Osteocyte (in vitro differentiated cells): ENCODE measurements at regions not wholly inside any gene's neighbourhood (a gene's known extent, or its start where the extent isn't known, plus 50 kb on each side); places are given as distances from the start of the nearest gene placed in this dataset.

Source experiments
- DNase-seq: peaks from one replicate; pipeline ENCODE4 v3.0.0; 2021; ENCODE audit warnings: mixed read lengths; ENCODE audit not compliant: unreplicated experiment; ENCODE audit errors: extremely low spot score
- H3K27ac Mint-ChIP-seq: one replicate; pipeline ENCODE4 v1.8.0; 2021; ENCODE audit warnings: mild to moderate bottlenecking, mixed read lengths; ENCODE audit not compliant: unreplicated experiment
- H3K27me3 Mint-ChIP-seq: one replicate; pipeline ENCODE4 v1.8.0; 2021; ENCODE audit warnings: mixed read lengths; ENCODE audit not compliant: unreplicated experiment
- H3K36me3 Mint-ChIP-seq: one replicate; pipeline ENCODE4 v1.8.0; 2021; ENCODE audit warnings: mixed read lengths; ENCODE audit not compliant: unreplicated experiment
- H3K4me1 Mint-ChIP-seq: one replicate; pipeline ENCODE4 v1.8.0; 2021; ENCODE audit warnings: mixed read lengths; ENCODE audit not compliant: unreplicated experiment
- H3K4me3 Mint-ChIP-seq: one replicate; pipeline ENCODE4 v1.8.0; 2021; ENCODE audit warnings: mild to moderate bottlenecking, moderate library complexity, mixed read lengths; ENCODE audit not compliant: unreplicated experiment
- H3K9me3 Mint-ChIP-seq: one replicate; pipeline ENCODE4 v1.8.0; 2021; ENCODE audit warnings: mixed read lengths; ENCODE audit not compliant: unreplicated experiment
- TF ChIP-seq, protein P1 (sequence below): fragments of 200-600 bp; sonication (generic); IDR thresholded peaks from 2 replicates; pipeline ENCODE4 v1.5.0; 2021; ENCODE audit warnings: antibody characterized with exemption, mild to moderate bottlenecking, moderate library complexity

DNA sequence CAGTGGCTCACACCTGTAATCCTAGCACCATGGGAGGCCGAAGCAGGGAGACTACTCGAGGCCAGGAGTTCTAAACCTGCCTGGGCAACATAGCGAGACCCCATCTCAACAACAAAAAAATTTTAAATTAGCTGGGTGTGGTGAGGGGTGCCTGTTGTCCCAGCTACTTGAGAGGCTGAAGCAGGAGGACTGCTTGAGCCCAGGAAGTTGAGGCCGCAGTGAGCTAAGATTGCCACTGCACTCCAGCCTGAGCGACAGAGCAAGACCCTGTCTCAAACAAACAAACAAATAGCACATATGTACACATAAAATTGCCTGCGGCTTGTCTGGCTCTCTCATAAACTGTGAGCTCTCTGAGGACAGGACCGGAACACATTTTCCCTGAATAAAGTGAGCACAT, 106.3 kb downstream of the BANF2 start:
- H3K27me3 Mint-ChIP-seq, result no peaks in the 10 kb centered on the region
- peak overlapping the region; percentile 27 for H3K27ac Mint-ChIP-seq
- H3K9me3 Mint-ChIP-seq, result no peaks in the 10 kb centered on the region
- H3K36me3 Mint-ChIP-seq, result no peaks in the 10 kb centered on the region
- TF ChIP-seq, protein P1, sequence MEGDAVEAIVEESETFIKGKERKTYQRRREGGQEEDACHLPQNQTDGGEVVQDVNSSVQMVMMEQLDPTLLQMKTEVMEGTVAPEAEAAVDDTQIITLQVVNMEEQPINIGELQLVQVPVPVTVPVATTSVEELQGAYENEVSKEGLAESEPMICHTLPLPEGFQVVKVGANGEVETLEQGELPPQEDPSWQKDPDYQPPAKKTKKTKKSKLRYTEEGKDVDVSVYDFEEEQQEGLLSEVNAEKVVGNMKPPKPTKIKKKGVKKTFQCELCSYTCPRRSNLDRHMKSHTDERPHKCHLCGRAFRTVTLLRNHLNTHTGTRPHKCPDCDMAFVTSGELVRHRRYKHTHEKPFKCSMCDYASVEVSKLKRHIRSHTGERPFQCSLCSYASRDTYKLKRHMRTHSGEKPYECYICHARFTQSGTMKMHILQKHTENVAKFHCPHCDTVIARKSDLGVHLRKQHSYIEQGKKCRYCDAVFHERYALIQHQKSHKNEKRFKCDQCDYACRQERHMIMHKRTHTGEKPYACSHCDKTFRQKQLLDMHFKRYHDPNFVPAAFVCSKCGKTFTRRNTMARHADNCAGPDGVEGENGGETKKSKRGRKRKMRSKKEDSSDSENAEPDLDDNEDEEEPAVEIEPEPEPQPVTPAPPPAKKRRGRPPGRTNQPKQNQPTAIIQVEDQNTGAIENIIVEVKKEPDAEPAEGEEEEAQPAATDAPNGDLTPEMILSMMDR, result no peak
- peaks cover 40% of the 10 kb centered on the region for H3K4me1 Mint-ChIP-seq
- no peak overlapping the region for H3K4me3 Mint-ChIP-seq
- DNase-seq, result no peak

DNA sequence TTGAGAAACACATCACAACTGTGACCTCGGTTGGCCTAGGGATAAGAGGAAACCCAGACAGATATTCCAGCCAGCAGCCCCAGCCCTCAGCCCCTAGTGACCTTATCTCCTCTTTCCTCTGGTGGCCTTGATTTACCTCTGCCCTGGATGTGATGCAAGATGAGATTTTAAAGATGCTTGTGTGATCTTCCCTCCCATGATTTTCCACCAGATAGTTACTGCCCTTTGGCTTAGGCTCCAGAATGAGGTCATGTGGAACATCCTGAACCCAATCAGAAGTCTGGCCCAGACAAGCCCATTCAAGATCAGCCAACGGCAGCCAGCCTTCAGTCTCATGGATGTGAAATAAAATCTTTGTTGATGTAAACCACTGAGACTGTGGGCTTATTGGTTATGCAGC, 104.0 kb downstream of the BANF2 start:
- H3K9me3 Mint-ChIP-seq, result peaks cover 3% of the 10 kb centered on the region
- H3K4me1 Mint-ChIP-seq, result peaks cover 25% of the 10 kb centered on the region
- H3K27ac Mint-ChIP-seq, result no peak overlapping the region
- no peak for DNase-seq
- TF ChIP-seq, protein P1, result no peak
- no peaks in the 10 kb centered on the region for H3K36me3 Mint-ChIP-seq
- no peak overlapping the region for H3K4me3 Mint-ChIP-seq
- H3K27me3 Mint-ChIP-seq, result peaks cover 4% of the 10 kb centered on the region

DNA sequence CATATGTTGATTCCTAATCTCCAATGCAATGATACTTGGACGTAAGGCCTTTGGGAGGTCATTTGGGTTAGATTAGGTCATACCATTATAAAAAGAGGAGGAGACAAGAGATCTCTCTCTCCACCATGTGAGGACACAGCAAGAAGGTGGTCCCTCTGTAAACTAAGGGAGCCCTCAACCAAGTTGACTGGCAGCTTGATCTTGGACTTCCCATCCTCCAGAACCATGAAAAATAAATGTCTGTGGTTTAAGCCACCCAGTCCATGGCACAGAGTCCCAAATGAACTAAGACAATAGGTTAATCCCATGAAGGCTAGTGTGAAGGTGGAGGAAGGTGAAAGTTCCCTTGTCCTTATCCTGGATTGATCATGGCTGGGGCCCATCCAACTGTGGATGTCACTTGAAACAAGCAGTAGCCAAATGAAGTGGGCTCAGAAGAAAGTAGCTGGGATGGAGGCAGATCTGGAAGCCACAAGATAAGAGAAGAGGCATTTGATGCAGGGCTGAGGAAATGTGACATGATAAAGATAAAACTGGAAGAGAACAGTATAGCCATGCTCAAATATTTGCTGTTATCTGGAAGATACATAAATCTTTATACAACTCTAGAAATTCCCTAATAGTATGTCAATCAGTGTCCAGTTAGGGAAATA, 99.9 kb downstream of the BANF2 start:
- TF ChIP-seq, protein P1, result no peak
- Mint-ChIP-seq H3K4me3 (no peak overlapping the region), H3K27ac (no peak overlapping the region), H3K4me1 (peaks cover 3% of the 10 kb centered on the region), H3K9me3 (peaks cover 3% of the 10 kb centered on the region), H3K27me3 (peaks cover 4% of the 10 kb centered on the region), H3K36me3 (no peaks in the 10 kb centered on the region)
- DNase-seq, result no peak

DNA sequence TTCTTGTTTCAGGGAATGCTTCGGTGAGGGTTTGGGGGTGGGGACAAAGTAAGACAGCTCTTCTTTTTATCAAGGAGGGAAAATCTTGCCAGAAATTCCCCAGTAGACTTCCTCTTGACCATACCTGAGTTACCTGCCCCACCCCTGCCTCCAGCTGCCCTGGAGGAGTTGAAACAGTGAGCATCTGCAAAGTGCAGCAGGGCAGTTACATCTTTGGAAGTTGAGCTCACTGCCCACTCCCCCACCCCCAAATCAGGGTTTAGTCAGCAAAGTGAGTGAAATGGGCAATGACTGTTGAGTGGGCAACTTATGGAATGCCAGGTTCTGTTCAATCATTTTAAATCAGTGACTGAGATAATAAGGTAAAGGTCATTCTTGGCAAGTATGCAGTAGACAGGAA, 98.8 kb downstream of the BANF2 start:
- H3K27me3 Mint-ChIP-seq, result peaks cover 4% of the 10 kb centered on the region
- no peaks in the 10 kb centered on the region for H3K36me3 Mint-ChIP-seq
- TF ChIP-seq, protein P1, result no peak
- no peak for DNase-seq
- H3K4me1 Mint-ChIP-seq, result peaks cover 3% of the 10 kb centered on the region
- no peak overlapping the region for H3K4me3 Mint-ChIP-seq
- peaks cover 3% of the 10 kb centered on the region for H3K9me3 Mint-ChIP-seq
- no peak overlapping the region for H3K27ac Mint-ChIP-seq

DNA sequence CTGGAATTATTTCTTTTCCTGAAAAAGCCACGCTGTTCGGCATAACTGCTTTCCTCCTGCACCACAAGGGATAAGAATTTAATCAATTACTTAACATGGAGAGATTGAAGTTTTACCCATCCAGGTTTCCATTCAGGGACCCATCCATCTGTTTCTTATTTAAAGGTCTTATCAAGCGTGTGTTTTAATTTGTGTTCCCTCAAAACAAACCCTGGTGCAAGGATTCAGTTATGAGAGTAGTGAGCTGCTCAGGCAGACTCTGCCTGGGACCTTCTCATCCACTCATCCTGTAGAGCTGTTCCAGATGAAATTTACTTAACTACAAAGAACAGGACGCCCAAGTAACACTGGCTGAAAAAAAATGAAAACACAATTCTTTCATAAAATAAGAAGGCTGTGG, 97.8 kb downstream of the BANF2 start:
- H3K9me3 Mint-ChIP-seq, result peaks cover 6% of the 10 kb centered on the region
- no peaks in the 10 kb centered on the region for H3K36me3 Mint-ChIP-seq
- H3K4me3 Mint-ChIP-seq, result no peak overlapping the region
- no peak overlapping the region for H3K27ac Mint-ChIP-seq
- DNase-seq, result no peak
- TF ChIP-seq, protein P1, result no peak
- H3K4me1 Mint-ChIP-seq, result peaks cover 3% of the 10 kb centered on the region
- peaks cover 4% of the 10 kb centered on the region for H3K27me3 Mint-ChIP-seq
